Ammon's horn (tissue), 1 donor: ENCODE measurements at regions not wholly inside any gene's neighbourhood (a gene's known extent, or its start where the extent isn't known, plus 50 kb on each side); places are given as distances from the start of the nearest gene placed in this dataset.

Source experiments
- DNase-seq: peaks from one replicate; pipeline ENCODE4 v3.0.0-alpha.2; 2016; ENCODE audit warnings: low spot score

- DNase-seq = no peak
These were observed 56.3 kb downstream of the SLC24A2 start for GRCh38 chr9:19732441-19732951.

GRCh38 chr9:19728101-19728500 lies 60.7 kb downstream of the SLC24A2 start:
- DNase-seq = no peak

- DNase-seq = no peak
These were observed 62.9 kb downstream of the SLC24A2 start for GRCh38 chr9:19725970-19726369.

- DNase-seq = no peak
These were observed 68.5 kb downstream of the SLC24A2 start for GRCh38 chr9:19720377-19720776.

DNA sequence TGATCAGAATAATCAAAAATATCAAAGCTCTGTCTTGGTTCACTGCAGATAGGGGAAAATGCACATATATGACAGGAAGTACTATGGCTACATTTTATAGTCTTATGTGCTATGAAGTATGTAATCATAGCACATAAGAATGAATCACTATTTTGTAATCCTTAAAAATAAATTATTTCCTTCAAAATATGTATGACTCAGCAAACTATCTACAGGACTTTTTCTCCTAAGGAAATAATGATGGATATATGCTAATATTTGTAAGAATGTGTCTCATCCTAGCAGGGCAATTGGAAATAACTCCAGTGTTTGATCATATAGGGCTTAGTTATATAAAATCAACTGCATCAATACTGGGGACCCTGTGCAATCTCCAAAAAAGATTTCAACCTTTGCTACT lies 85.1 kb downstream of the SLC24A2 start:
- DNase-seq = no peak

DNA sequence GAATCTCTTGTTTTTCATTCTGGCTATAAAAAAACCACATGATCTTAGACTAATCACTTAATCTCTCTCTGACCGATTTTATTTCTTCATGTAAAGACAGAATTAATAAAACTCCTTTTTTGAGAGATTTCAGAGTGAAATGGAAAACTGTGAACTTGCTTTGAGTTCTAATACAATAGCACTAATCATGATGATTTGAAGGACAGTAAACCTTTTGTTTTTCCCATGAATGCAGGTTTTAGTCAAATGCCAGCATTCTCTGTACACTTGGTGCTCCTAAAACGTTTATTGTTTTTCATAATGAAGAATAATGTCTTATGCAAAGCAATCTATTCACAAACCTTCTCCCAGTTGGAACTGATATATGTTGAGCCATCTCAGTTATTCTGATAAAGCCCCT lies 86.8 kb downstream of the SLC24A2 start:
- DNase-seq = peak; percentile 71

DNA sequence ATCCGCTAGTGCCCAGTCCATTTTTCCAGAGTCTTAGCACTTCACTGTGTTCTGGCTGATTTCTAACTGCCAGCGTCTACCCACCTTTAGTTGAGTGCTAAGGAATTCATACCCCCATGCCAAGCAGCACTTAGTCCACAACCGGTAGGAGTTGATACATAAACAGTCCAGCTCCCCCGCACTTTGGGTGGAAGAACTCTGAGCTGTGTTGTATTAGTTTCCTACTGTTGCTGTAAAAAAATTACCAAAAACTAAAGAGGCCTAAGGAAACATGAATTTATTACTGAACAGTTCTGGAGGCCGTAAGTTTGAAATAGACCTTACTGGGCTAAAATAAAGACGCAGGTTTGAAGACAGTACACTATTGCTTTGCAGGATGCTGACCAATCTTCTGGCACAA lies 87.6 kb downstream of the SLC24A2 start:
- DNase-seq = no peak

- no peak for DNase-seq
These were observed 88.1 kb downstream of the SLC24A2 start for GRCh38 chr9:19700699-19701098.

- no peak for DNase-seq
These were observed 89.1 kb downstream of the SLC24A2 start for GRCh38 chr9:19699756-19700155.

DNA sequence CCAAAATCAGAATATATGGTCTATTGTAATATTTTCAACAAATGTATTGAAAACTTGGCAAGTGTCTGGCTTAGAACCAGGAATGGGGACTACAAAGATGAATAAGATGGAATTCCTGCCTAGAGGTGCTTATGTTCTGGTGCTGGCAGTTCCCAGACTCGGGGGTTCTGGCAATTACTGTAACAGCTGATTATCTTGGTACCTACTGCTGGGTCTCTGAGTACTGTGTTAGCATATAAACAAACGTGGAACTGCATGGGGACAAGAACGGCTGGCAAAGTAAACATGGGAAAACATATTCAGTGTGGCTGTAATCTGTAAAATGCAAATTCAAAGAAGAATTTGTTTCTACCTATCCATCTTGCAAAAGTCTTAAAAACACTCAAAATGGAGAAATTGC lies 89.9 kb downstream of the SLC24A2 start:
- DNase-seq = no peak

DNA sequence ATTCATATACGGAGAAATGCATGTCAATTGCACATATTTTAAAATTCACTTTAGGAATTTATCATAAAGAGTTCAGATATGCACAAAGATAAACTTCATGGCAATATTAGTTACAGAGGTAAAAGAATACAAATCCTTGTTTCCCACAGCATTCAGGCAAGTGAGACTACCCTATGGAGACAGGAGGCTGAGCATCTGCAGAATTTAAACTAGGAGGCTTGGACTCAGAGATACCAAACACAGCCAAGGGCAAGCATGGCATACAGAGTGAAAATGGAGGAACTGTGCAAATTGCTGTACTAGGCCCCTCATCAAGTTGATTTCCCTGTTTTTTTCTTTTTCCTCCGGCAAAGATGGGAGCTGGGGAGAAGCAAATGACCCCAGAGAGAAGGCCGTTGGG lies 94.2 kb downstream of the SLC24A2 start:
- no peak for DNase-seq

DNA sequence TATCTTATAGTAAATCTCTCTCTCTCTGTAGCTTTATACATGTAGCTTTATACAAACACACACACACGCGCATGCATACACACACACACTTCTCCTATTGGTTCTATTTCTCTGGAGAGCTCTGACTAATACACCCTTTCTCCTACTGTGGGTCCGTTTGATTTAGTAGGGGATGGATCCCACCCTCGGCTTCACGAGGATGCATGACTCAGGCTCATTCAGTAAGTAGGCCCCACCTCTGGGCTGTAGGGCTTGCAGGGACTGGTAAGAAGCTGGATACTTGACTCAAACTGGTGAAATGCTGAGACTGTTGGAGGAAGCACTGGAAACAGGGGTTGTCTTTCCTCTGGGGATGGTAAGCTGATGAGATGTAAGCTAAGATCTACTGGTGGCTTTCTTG lies 98.7 kb downstream of the SLC24A2 start:
- DNase-seq = no peak

- DNase-seq = no peak
These were observed 99.3 kb downstream of the SLC24A2 start for GRCh38 chr9:19689328-19690101.

DNA sequence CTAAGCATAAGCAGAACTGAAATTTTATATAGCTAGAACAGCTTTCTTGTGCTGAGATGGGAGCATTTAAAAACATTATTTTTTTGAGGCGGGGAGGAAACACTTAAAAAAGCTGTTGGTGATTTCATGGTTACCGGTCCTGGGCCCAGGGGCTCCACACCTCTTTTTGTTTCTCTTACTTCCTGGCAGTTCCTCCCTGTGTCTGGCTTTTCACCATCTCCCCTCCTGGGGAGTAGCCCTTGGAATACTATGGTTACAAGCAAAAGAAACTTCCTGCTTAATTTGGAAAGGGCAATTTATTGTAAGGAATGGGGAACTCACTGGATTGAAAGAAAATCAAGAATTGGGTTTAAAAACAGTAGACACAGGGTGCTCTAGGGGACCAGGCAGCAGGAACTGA lies 105.1 kb downstream of the SLC24A2 start:
- DNase-seq = no peak

DNA sequence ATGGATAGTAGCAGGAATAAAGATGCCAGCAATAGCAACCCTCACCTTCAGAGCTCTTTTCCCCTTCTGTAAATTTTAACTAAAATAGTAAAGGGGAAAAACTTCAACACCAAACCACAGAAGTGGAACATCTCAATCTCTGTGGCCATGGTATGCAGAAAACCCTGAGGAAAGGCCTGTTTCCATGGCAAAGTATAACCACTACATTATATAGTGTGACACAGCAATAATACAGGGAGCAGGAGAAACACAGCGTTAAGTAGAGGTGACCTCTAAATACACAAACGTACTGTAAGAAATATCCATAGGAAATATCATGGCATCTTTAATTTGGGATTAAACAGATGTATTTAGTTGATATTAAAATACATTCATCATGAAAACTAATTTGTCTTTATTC lies 106.4 kb downstream of the SLC24A2 start:
- no peak for DNase-seq

DNA sequence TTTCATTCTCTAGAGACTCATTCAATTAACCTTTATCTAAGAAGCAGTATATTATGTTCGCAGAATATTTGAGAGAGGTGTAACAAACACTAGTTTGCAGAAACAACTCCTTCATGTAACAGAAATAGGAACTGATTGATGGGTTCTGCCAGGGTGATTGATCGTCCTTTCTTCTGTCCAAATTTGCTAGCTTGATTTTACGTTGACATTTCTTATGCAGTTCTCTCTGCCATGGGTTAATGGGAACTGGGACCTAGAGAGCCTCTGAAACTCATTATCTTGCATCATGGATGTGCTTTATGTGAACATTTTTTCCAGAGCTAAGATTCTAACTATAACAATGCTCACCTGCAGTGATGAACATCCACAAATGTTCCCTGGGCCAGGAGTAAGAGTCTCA lies 107.0 kb downstream of the SLC24A2 start:
- DNase-seq = no peak

DNA sequence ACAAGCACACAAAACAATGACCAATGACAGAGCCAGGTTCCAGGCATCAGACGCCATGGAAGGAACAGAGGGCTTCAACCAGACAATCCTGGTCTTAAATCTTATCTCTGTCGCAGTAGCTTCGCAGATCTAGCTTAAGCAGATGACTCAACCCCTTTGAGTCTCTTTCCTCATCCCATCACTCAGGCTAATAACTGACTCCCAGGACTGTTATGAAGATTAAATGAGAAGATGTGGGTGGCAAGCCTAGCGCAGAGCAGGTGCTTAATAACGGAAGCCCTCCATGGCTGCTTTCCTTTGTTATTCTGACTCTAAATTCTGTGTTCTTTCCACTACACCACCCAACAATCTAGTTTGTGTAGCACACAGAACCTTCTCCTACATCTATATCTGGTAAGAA lies 110.9 kb downstream of the SLC24A2 start:
- DNase-seq = no peak

- no peak for DNase-seq
These were observed 113.3 kb downstream of the SLC24A2 start for GRCh38 chr9:19675492-19675891.

GRCh38 chr9:19666575-19666974 lies 122.3 kb downstream of the SLC24A2 start:
- no peak for DNase-seq

- DNase-seq = no peak
These were observed 123.5 kb downstream of the SLC24A2 start for GRCh38 chr9:19665146-19665863.

- peak; percentile 61 for DNase-seq
These were observed 125.3 kb downstream of the SLC24A2 start for GRCh38 chr9:19663570-19663969.

GRCh38 chr9:19662213-19662612 lies 126.6 kb downstream of the SLC24A2 start:
- DNase-seq = no peak

DNA sequence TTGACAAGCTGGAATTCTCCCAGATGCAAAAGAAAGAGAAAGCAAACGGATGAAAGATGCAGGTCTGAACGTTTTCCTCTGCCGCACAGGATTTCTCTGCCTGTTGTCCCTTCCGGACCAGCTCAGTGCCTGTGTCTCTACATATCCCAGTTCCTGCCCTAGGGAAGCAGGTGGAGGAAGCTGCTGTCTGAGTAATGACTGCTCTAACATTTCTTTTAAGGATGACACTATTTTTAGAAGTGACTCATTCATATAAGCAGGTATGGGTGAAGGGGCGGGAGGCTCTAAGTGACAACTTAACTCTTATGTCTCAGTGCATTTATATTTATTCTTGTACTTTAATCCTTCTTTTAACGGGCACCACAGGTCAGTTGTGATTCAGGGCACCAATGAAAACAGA lies 128.8 kb downstream of the SLC24A2 start:
- DNase-seq = no peak

GRCh38 chr9:19656704-19657103 lies 132.1 kb downstream of the SLC24A2 start:
- DNase-seq = no peak
